A549 (cell line): ENCODE measurements at regions not wholly inside any gene's neighbourhood (a gene's known extent, or its start where the extent isn't known, plus 50 kb on each side); places are given as distances from the start of the nearest gene placed in this dataset.

Experiments used
- ATAC-seq, 2 experiments: fragments of 200-7000 bp in 1 of 2; fragments of >200 bp in 1 of 2; cut with Nextera tagmentation in 1 of 2; cut with Tn5 transposase in 1 of 2; 3 replicates each; pipeline versions ENCODE4 v1.8.0 to v1.9.1; 2018 to 2020; ENCODE audit warnings: mild to moderate bottlenecking in 1 of 2, moderate library complexity in 1 of 2
- CTCF ChIA-PET: fragments of 300-600 bp; sonication (Branson Sonifier 250); formaldehyde crosslinking; extraction: SDS; loops from one replicate; lab custom pipeline; 2021; ENCODE audit warnings: antibody characterized with exemption, inconsistent platforms; lab: Yijun Ruan, JAX
- POLR2A ChIA-PET: fragments of 350-600 bp; formaldehyde crosslinking; extraction: SDS; loops from one replicate; lab custom pipeline; 2021; ENCODE audit warnings: antibody characterized with exemption, inconsistent platforms; lab: Yijun Ruan, JAX
- DNase-seq, 2 experiments: peaks; one replicate each; pipeline versions ENCODE4 v3.0.0 to v3.0.0-alpha.2; 2011 to 2016; ENCODE audit warnings: low read depth in 1 of 2, low spot score in 1 of 2
- FAIRE-seq: peaks from 2 replicates; lab custom pipeline; 2011; peaks lifted over from hg19 to GRCh38; lab: Jason Lieb, UNC
- H3K27ac ChIP-seq, 2 experiments: fragments of >200 bp; sonication (Bioruptor Twin); formaldehyde crosslinking; 3 replicates each; pipeline ENCODE4 v1.5.1; 2016 to 2017
- H3K4me1 ChIP-seq: fragments of >200 bp; sonication (Bioruptor Twin); formaldehyde crosslinking; 3 replicates; pipeline ENCODE4 v1.6.1; 2016
- H3K4me2 ChIP-seq: fragments of >200 bp; sonication (Bioruptor Twin); formaldehyde crosslinking; 3 replicates; pipeline ENCODE4 v1.6.1; 2016
- H3K4me3 ChIP-seq: fragments of >200 bp; sonication (Bioruptor Twin); formaldehyde crosslinking; 3 replicates; pipeline ENCODE4 v1.5.1; 2016
- H3K9me3 ChIP-seq: fragments of >200 bp; sonication (Bioruptor Twin); formaldehyde crosslinking; 3 replicates; pipeline ENCODE4 v1.6.1; 2016
- CBX2 ChIP-seq: fragments of 200-600 bp; sonication (generic); IDR thresholded peaks from 2 replicates; pipeline ENCODE4 v1.6.1; 2016; ENCODE audit warnings: low read depth, mild to moderate bottlenecking, borderline replicate concordance
- CBX8 ChIP-seq: fragments of 200-600 bp; sonication (generic); IDR thresholded peaks from 2 replicates; pipeline ENCODE4 v1.6.1; 2016
- CEBPB ChIP-seq, 2 experiments: fragments of >200 bp in 1 of 2; sonication (Bioruptor Twin) in 1 of 2; formaldehyde crosslinking in 1 of 2; IDR thresholded peaks; 2 replicates each; pipeline ENCODE4 v1.6.1; 2012 to 2016
- CTCF ChIP-seq: fragments of >200 bp; sonication (Bioruptor Twin); formaldehyde crosslinking; IDR thresholded peaks from 3 replicates; pipeline ENCODE4 v1.5.1; 2016
- EHF ChIP-seq: fragments of 250-450 bp; sonication (Bioruptor Pico); IDR thresholded peaks from 2 replicates; pipeline ENCODE4 v1.5.0; 2020; ENCODE audit warnings: mild to moderate bottlenecking
- ELK1 ChIP-seq: fragments of 150-350 bp; IDR thresholded peaks from 2 replicates; pipeline ENCODE4 v1.6.1; 2014; ENCODE audit warnings: low read depth, mild to moderate bottlenecking, low read length
- EP300 ChIP-seq, 2 experiments: fragments of >200 bp; sonication (Bioruptor Twin); formaldehyde crosslinking; IDR thresholded peaks; 2 replicates in 1 of 2; 3 replicates in 1 of 2; pipeline ENCODE4 v1.6.1; 2016 to 2017
- ESRRA ChIP-seq: fragments of 150-350 bp; IDR thresholded peaks from 2 replicates; pipeline ENCODE4 v1.6.1; 2014; ENCODE audit warnings: mild to moderate bottlenecking, low read length, borderline replicate concordance
- GATA3 ChIP-seq: IDR thresholded peaks from 2 replicates; pipeline ENCODE4 v1.6.1; 2012; ENCODE audit warnings: borderline replicate concordance
- HOXA7 ChIP-seq: fragments of 250-450 bp; sonication (Bioruptor Pico); IDR thresholded peaks from 2 replicates; pipeline ENCODE4 v1.5.0; 2020; ENCODE audit warnings: mild to moderate bottlenecking, moderate library complexity
- HOXB13 ChIP-seq: fragments of 250-450 bp; sonication (Bioruptor Pico); IDR thresholded peaks from 2 replicates; pipeline ENCODE4 v1.5.0; 2020; ENCODE audit warnings: low read depth, mild to moderate bottlenecking, moderate library complexity
- HOXB5 ChIP-seq: fragments of 250-450 bp; sonication (Bioruptor Pico); IDR thresholded peaks from 2 replicates; pipeline ENCODE4 v1.5.0; 2020; ENCODE audit warnings: mild to moderate bottlenecking, moderate library complexity
- JUN ChIP-seq, 2 experiments: fragments of >200 bp; sonication (Bioruptor Twin); formaldehyde crosslinking; IDR thresholded peaks; 2 replicates in 1 of 2; 3 replicates in 1 of 2; pipeline ENCODE4 v1.6.1; 2016 to 2017
- JUNB ChIP-seq: fragments of >200 bp; sonication (Bioruptor Twin); formaldehyde crosslinking; IDR thresholded peaks from 2 replicates; pipeline ENCODE4 v1.6.1; 2016
- MYC ChIP-seq: IDR thresholded peaks from 2 replicates; pipeline ENCODE4 v1.6.1; 2012; ENCODE audit warnings: mild to moderate bottlenecking, inconsistent platforms, low read length, improper control_type of control experiment, borderline replicate concordance
- NR3C1 ChIP-seq: fragments of >200 bp; sonication (Bioruptor Twin); formaldehyde crosslinking; IDR thresholded peaks from 3 replicates; pipeline ENCODE4 v1.6.1; 2017
- POLR2AphosphoS2 ChIP-seq: conservative IDR thresholded peaks from 2 replicates; pipeline ENCODE4 v1.6.1; 2012; ENCODE audit warnings: low read length, improper control_type of control experiment, inconsistent platforms
- RARB ChIP-seq: fragments of 250-450 bp; sonication (Bioruptor Pico); IDR thresholded peaks from 2 replicates; pipeline ENCODE4 v1.8.0; 2021; ENCODE audit warnings: mild to moderate bottlenecking, moderate library complexity
- RFX5 ChIP-seq: fragments of 450-650 bp; IDR thresholded peaks from 2 replicates; pipeline ENCODE4 v1.7.1; 2014; ENCODE audit warnings: antibody characterized with exemption, mild to moderate bottlenecking, moderate library complexity
- RNF2 ChIP-seq: fragments of 200-600 bp; sonication (generic); IDR thresholded peaks from 2 replicates; pipeline ENCODE4 v1.6.1; 2016; ENCODE audit warnings: low read depth, mild to moderate bottlenecking, antibody characterized with exemption, moderate library complexity, borderline replicate concordance
- TFCP2L1 ChIP-seq: fragments of 250-450 bp; sonication (Bioruptor Pico); IDR thresholded peaks from 2 replicates; pipeline ENCODE4 v1.5.0; 2021; ENCODE audit warnings: mild to moderate bottlenecking
- TP53 ChIP-seq: fragments of 250-450 bp; sonication (Bioruptor Pico); IDR thresholded peaks from 2 replicates; pipeline ENCODE4 v1.5.0; 2021; ENCODE audit warnings: mild to moderate bottlenecking, moderate library complexity
- USF2 ChIP-seq: fragments of 450-650 bp; IDR thresholded peaks from 2 replicates; pipeline ENCODE4 v1.6.1; 2014; ENCODE audit warnings: antibody characterized with exemption
- ZFP36 ChIP-seq: fragments of 450-650 bp; IDR thresholded peaks from 2 replicates; pipeline ENCODE4 v1.6.1; 2014; ENCODE audit warnings: borderline replicate concordance; ENCODE audit not compliant: partially characterized antibody
- ZNF302 ChIP-seq: fragments of 250-450 bp; sonication (Bioruptor Pico); IDR thresholded peaks from 2 replicates; pipeline ENCODE4 v1.9.0; 2021; ENCODE audit warnings: inconsistent platforms, mild to moderate bottlenecking, moderate library complexity
- WGBS: methylation state at CpG from one replicate; pipeline ENCODE4 v1.1.6; 2017; ENCODE audit errors: missing lambda C conversion rate; 5-methylcytosine and 5-hydroxymethylcytosine counted together
- TF ChIP-seq, protein P1 (sequence below): fragments of 200-600 bp; sonication (generic); IDR thresholded peaks from 2 replicates; pipeline ENCODE4 v1.6.1; 2016; ENCODE audit warnings: antibody characterized with exemption, mild to moderate bottlenecking, moderate library complexity
- TF ChIP-seq, protein P2 (sequence below): fragments of 250-450 bp; sonication (Bioruptor Pico); IDR thresholded peaks from 2 replicates; pipeline ENCODE4 v1.5.0; 2021; ENCODE audit warnings: mild to moderate bottlenecking, moderate library complexity, borderline replicate concordance

GRCh38 chr6:96410467-96410866 is 111.1 kb upstream of the UFL1 start:
- no peak overlapping the region for H3K4me3 ChIP-seq
- WGBS, result 0% methylated on average over 1 of the region's 1 CpG
- H3K27ac ChIP-seq, result no peak overlapping the region
- ATAC-seq (no peak), FAIRE-seq (no peak), DNase-seq (no peak)
- ChIA-PET CTCF (no interaction called here), POLR2A (no interaction called here)
- TF ChIP-seq RFX5 (no peak), CEBPB (IDR thresholded peaks at IDR 0.05) (no peak)
- no peak overlapping the region for H3K4me2 ChIP-seq
- H3K4me1 ChIP-seq, result no peaks in the 10 kb centered on the region
- H3K9me3 ChIP-seq, result no peaks in the 10 kb centered on the region

DNA sequence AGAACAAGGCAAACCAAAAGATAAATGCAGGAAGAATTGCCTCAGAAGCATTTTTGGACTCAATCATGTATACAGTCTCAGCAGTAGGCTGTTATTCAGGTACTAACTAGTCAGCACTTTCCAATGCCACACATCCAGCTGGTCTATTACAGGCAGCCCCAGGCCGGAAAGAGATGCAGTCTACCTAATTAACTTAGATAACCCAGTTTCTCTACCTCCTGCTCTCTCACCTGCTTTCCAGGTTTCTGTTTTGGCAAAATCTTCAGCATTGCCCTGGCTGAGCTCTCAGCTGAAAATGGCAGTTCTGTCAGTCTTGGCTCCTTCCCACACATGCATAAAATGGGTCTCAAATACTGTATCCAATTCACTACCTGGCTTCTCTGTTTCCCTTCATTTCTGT is 101.3 kb upstream of the UFL1 start:
- DNase-seq (no peak), FAIRE-seq (no peak), ATAC-seq (no peak)
- ChIA-PET POLR2A (no interaction called here), CTCF (no interaction called here)
- 7% methylated on average over 1 of the region's 1 CpG for WGBS
- Histone ChIP-seq H3K4me2 (no peak overlapping the region), H3K4me1 (no peaks in the 10 kb centered on the region), H3K27ac (no peak overlapping the region), H3K4me3 (no peak overlapping the region), H3K9me3 (no peaks in the 10 kb centered on the region)
- TF ChIP-seq MYC, result no peak
- TF ChIP-seq ZNF302 (CRISPR knock-in tag), result no peak
- no peak for TF ChIP-seq RFX5
- TF ChIP-seq USF2, result no peak
- no peak for TF ChIP-seq TP53
- TF ChIP-seq, protein P1, sequence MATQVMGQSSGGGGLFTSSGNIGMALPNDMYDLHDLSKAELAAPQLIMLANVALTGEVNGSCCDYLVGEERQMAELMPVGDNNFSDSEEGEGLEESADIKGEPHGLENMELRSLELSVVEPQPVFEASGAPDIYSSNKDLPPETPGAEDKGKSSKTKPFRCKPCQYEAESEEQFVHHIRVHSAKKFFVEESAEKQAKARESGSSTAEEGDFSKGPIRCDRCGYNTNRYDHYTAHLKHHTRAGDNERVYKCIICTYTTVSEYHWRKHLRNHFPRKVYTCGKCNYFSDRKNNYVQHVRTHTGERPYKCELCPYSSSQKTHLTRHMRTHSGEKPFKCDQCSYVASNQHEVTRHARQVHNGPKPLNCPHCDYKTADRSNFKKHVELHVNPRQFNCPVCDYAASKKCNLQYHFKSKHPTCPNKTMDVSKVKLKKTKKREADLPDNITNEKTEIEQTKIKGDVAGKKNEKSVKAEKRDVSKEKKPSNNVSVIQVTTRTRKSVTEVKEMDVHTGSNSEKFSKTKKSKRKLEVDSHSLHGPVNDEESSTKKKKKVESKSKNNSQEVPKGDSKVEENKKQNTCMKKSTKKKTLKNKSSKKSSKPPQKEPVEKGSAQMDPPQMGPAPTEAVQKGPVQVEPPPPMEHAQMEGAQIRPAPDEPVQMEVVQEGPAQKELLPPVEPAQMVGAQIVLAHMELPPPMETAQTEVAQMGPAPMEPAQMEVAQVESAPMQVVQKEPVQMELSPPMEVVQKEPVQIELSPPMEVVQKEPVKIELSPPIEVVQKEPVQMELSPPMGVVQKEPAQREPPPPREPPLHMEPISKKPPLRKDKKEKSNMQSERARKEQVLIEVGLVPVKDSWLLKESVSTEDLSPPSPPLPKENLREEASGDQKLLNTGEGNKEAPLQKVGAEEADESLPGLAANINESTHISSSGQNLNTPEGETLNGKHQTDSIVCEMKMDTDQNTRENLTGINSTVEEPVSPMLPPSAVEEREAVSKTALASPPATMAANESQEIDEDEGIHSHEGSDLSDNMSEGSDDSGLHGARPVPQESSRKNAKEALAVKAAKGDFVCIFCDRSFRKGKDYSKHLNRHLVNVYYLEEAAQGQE, result no peak
- TF ChIP-seq ZFP36, result no peak
- TF ChIP-seq GATA3, result no peak
- no peak for TF ChIP-seq HOXB5
- no peak for TF ChIP-seq CBX8
- no peak for TF ChIP-seq ESRRA
- no peak for TF ChIP-seq TFCP2L1
- TF ChIP-seq JUNB, result no peak
- TF ChIP-seq, protein P2, sequence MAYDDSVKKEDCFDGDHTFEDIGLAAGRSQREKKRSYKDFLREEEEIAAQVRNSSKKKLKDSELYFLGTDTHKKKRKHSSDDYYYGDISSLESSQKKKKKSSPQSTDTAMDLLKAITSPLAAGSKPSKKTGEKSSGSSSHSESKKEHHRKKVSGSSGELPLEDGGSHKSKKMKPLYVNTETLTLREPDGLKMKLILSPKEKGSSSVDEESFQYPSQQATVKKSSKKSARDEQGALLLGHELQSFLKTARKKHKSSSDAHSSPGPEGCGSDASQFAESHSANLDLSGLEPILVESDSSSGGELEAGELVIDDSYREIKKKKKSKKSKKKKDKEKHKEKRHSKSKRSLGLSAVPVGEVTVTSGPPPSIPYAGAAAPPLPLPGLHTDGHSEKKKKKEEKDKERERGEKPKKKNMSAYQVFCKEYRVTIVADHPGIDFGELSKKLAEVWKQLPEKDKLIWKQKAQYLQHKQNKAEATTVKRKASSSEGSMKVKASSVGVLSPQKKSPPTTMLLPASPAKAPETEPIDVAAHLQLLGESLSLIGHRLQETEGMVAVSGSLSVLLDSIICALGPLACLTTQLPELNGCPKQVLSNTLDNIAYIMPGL (CRISPR knock-in tag), result no peak
- TF ChIP-seq HOXA7 (CRISPR knock-in tag), result no peak

GRCh38 chr6:96433950-96434349 is 87.7 kb upstream of the UFL1 start:
- Histone ChIP-seq H3K4me2 (no peak overlapping the region), H3K4me3 (no peak overlapping the region), H3K4me1 (no peaks in the 10 kb centered on the region), H3K9me3 (no peaks in the 10 kb centered on the region), H3K27ac (no peak overlapping the region)
- no peak for DNase-seq
- ChIA-PET POLR2A (no interaction called here), CTCF (no interaction called here)
- no peak for ATAC-seq
- 0% methylated on average over 2 of the region's 2 CpGs for WGBS
- no peak for FAIRE-seq
- no peak for TF ChIP-seq USF2
- no peak for TF ChIP-seq POLR2AphosphoS2
- TF ChIP-seq RNF2, result no peak
- TF ChIP-seq CBX8, result no peak
- TF ChIP-seq TP53, result no peak
- TF ChIP-seq EHF (CRISPR knock-in tag), result no peak
- TF ChIP-seq RARB (CRISPR knock-in tag), result no peak
- no peak for TF ChIP-seq NR3C1
- no peak for TF ChIP-seq EP300 (IDR thresholded peaks at IDR 0.05)
- TF ChIP-seq CBX2, result no peak
- no peak for TF ChIP-seq CTCF
- no peak for TF ChIP-seq JUN (IDR thresholded peaks at IDR 0.05)
- no peak for TF ChIP-seq ELK1
- no peak for TF ChIP-seq HOXB13 (CRISPR knock-in tag)
